ENCODE measurements at regions not wholly inside any gene's neighbourhood (a gene's known extent, or its start where the extent isn't known, plus 50 kb on each side); places are given as distances from the start of the nearest gene placed in this dataset.

- intact Hi-C loops (cut with micrococcal nuclease): no loop called here
- Mint-ChIP-seq H3K9me3 (no peaks in the 10 kb centered on the region), H3K27ac (no peak overlapping the region), H3K27me3 (ENCODE audit: insufficient read depth) (no peaks in the 10 kb centered on the region), H3K36me3 (ENCODE audit: low read depth) (no peaks in the 10 kb centered on the region), H3K4me1 (ENCODE audit: low read depth) (no peaks in the 10 kb centered on the region), H3K4me3 (no peak overlapping the region)
- no peak for DNase-seq (ENCODE audit: low spot score)
Observed at GRCh38 chr1:4974981-4975685, 320.7 kb downstream of the AJAP1 start.

GRCh38 chr1:4973341-4973740 lies 318.9 kb downstream of the AJAP1 start:
- H3K27ac Mint-ChIP-seq: no peak overlapping the region
- DNase-seq (ENCODE audit: low spot score): no peak
- no peaks in the 10 kb centered on the region for H3K9me3 Mint-ChIP-seq
- no peaks in the 10 kb centered on the region for H3K36me3 Mint-ChIP-seq (ENCODE audit: low read depth)
- H3K4me3 Mint-ChIP-seq: no peak overlapping the region
- H3K4me1 Mint-ChIP-seq (ENCODE audit: low read depth): no peaks in the 10 kb centered on the region
- intact Hi-C loops (cut with micrococcal nuclease): no loop called here
- H3K27me3 Mint-ChIP-seq (ENCODE audit: insufficient read depth): no peaks in the 10 kb centered on the region

GRCh38 chr1:4972761-4973320 lies 318.4 kb downstream of the AJAP1 start:
- Mint-ChIP-seq H3K4me1 (ENCODE audit: low read depth) (no peaks in the 10 kb centered on the region), H3K27me3 (ENCODE audit: insufficient read depth) (no peaks in the 10 kb centered on the region), H3K36me3 (ENCODE audit: low read depth) (no peaks in the 10 kb centered on the region), H3K4me3 (no peak overlapping the region), H3K27ac (no peak overlapping the region), H3K9me3 (no peaks in the 10 kb centered on the region)
- no peak for DNase-seq (ENCODE audit: low spot score)
- intact Hi-C loops (cut with micrococcal nuclease): no loop called here

- no peaks in the 10 kb centered on the region for H3K4me1 Mint-ChIP-seq (ENCODE audit: low read depth)
Observed at GRCh38 chr1:4971666-4972065, 317.3 kb downstream of the AJAP1 start.

GRCh38 chr1:4970532-4970931 lies 316.1 kb downstream of the AJAP1 start:
- no peaks in the 10 kb centered on the region for H3K36me3 Mint-ChIP-seq (ENCODE audit: low read depth)
- H3K4me3 Mint-ChIP-seq: no peak overlapping the region
- DNase-seq (ENCODE audit: low spot score): no peak
- H3K4me1 Mint-ChIP-seq (ENCODE audit: low read depth): no peaks in the 10 kb centered on the region
- H3K9me3 Mint-ChIP-seq: no peaks in the 10 kb centered on the region
- intact Hi-C loops (cut with micrococcal nuclease): no loop called here
- H3K27me3 Mint-ChIP-seq (ENCODE audit: insufficient read depth): no peaks in the 10 kb centered on the region
- no peak overlapping the region for H3K27ac Mint-ChIP-seq

More at GRCh38 chr1:4971666-4972065, 317.3 kb downstream of the AJAP1 start:
- Mint-ChIP-seq H3K9me3 (no peaks in the 10 kb centered on the region), H3K27me3 (ENCODE audit: insufficient read depth) (no peaks in the 10 kb centered on the region), H3K36me3 (ENCODE audit: low read depth) (no peaks in the 10 kb centered on the region), H3K27ac (no peak overlapping the region), H3K4me3 (no peak overlapping the region)
- intact Hi-C loops (cut with micrococcal nuclease): no loop called here
- DNase-seq (ENCODE audit: low spot score): no peak

- DNase-seq (ENCODE audit: low spot score): no peak
- no peaks in the 10 kb centered on the region for H3K9me3 Mint-ChIP-seq
- no peaks in the 10 kb centered on the region for H3K4me1 Mint-ChIP-seq (ENCODE audit: low read depth)
- no peaks in the 10 kb centered on the region for H3K36me3 Mint-ChIP-seq (ENCODE audit: low read depth)
- intact Hi-C loops (cut with micrococcal nuclease): no loop called here
- H3K27ac Mint-ChIP-seq: no peak overlapping the region
- no peaks in the 10 kb centered on the region for H3K27me3 Mint-ChIP-seq (ENCODE audit: insufficient read depth)
- no peak overlapping the region for H3K4me3 Mint-ChIP-seq
Observed at GRCh38 chr1:4969556-4970129, 315.2 kb downstream of the AJAP1 start.

DNA sequence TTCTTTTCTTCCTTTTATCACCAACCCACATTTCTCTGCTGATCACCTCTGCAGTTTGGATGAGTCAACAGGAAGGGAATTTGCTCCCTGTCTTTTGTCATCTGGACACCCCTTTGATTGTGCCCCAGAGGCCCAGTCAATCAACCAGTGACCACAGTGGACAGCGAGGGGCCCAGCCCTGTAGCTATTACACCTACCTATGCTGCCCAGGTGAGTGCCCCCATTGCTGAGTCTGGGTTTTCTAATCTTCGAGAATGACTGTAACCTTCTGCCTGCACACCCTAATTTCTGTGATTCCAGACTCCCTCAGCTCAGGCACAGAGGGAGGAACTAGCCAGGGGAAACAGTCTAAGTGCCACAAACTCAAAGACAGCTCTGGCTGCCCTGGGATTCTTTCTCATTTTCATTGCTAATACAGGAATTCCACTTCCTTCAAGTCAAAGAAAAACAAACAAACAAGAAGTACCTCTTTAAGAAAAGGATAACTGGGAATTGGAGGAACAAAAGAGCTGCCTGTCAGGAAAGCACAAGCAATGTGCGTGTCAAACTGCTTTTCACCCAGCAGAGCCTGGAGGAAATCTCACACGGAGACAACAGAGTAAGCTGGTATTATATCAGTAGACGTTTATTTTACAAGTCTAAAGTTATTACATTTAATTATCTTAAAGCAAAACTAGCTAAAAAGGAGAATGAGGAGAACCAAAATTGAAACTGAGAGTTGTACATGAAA lies 311.1 kb downstream of the AJAP1 start:
- Mint-ChIP-seq H3K27ac (no peak overlapping the region), H3K4me1 (ENCODE audit: low read depth) (no peaks in the 10 kb centered on the region)

GRCh38 chr1:4964634-4965345 lies 310.4 kb downstream of the AJAP1 start:
- intact Hi-C loops (cut with micrococcal nuclease): no loop called here
- DNase-seq (ENCODE audit: low spot score): no peak

More for the DNA sequence above, 311.1 kb downstream of the AJAP1 start:
- no peaks in the 10 kb centered on the region for H3K36me3 Mint-ChIP-seq (ENCODE audit: low read depth)
- intact Hi-C loops (cut with micrococcal nuclease): no loop called here
- H3K9me3 Mint-ChIP-seq: no peaks in the 10 kb centered on the region
- H3K4me3 Mint-ChIP-seq: no peak overlapping the region
- no peak for DNase-seq (ENCODE audit: low spot score)
- H3K27me3 Mint-ChIP-seq (ENCODE audit: insufficient read depth): no peaks in the 10 kb centered on the region

DNA sequence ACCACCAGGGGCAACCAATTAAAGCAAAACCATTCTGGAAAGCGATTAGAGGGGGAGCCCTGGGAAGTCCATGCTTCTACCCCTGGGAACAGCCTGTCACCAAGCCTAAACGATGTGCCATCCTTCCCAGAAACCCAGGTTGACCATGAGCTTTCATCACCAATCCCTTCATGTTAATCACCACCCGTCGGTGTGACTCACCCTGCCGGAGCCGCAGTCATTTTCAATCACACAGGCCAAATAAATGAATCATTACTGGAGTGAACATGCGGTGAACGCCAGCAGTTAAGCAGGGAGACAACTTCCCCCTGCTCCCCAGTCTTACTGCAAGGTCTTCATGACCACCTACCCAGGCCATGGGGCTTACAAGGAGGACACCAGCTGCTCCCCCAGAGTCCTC lies 308.8 kb downstream of the AJAP1 start:
- Mint-ChIP-seq H3K9me3 (no peaks in the 10 kb centered on the region), H3K36me3 (ENCODE audit: low read depth) (no peaks in the 10 kb centered on the region), H3K4me3 (no peak overlapping the region), H3K27me3 (ENCODE audit: insufficient read depth) (no peaks in the 10 kb centered on the region), H3K27ac (no peak overlapping the region), H3K4me1 (ENCODE audit: low read depth) (no peaks in the 10 kb centered on the region)
- intact Hi-C loops (cut with micrococcal nuclease): no loop called here
- DNase-seq (ENCODE audit: low spot score): no peak

More at GRCh38 chr1:4964634-4965345, 310.4 kb downstream of the AJAP1 start:
- no peak overlapping the region for H3K4me3 Mint-ChIP-seq
- no peaks in the 10 kb centered on the region for H3K9me3 Mint-ChIP-seq
- no peaks in the 10 kb centered on the region for H3K27me3 Mint-ChIP-seq (ENCODE audit: insufficient read depth)
- no peak overlapping the region for H3K27ac Mint-ChIP-seq
- no peaks in the 10 kb centered on the region for H3K36me3 Mint-ChIP-seq (ENCODE audit: low read depth)
- no peaks in the 10 kb centered on the region for H3K4me1 Mint-ChIP-seq (ENCODE audit: low read depth)

DNA sequence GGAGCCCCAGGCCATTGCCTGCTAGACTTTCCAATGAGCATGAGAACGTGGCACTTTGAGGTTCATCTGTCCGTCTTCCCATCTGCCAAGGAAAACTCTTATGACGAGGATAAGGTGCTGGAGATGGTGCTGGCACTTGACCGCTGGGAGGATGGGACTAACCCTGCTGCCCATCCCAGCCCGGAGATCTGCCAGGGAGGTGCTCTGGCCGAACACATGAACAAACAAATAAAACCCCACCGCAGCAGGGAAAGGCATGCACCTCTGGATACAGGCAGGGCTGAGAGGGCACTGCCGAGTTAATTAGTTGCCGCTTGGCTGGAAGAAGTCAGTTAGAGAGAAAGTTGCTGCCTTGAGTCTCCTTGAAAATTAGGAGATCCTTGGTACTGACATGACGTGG lies 308.4 kb downstream of the AJAP1 start:
- no peak overlapping the region for H3K27ac Mint-ChIP-seq
- H3K36me3 Mint-ChIP-seq (ENCODE audit: low read depth): no peaks in the 10 kb centered on the region
- intact Hi-C loops (cut with micrococcal nuclease): no loop called here
- H3K27me3 Mint-ChIP-seq (ENCODE audit: insufficient read depth): no peaks in the 10 kb centered on the region
- H3K9me3 Mint-ChIP-seq: no peaks in the 10 kb centered on the region
- no peak for DNase-seq (ENCODE audit: low spot score)
- H3K4me1 Mint-ChIP-seq (ENCODE audit: low read depth): no peaks in the 10 kb centered on the region
- H3K4me3 Mint-ChIP-seq: no peak overlapping the region

DNA sequence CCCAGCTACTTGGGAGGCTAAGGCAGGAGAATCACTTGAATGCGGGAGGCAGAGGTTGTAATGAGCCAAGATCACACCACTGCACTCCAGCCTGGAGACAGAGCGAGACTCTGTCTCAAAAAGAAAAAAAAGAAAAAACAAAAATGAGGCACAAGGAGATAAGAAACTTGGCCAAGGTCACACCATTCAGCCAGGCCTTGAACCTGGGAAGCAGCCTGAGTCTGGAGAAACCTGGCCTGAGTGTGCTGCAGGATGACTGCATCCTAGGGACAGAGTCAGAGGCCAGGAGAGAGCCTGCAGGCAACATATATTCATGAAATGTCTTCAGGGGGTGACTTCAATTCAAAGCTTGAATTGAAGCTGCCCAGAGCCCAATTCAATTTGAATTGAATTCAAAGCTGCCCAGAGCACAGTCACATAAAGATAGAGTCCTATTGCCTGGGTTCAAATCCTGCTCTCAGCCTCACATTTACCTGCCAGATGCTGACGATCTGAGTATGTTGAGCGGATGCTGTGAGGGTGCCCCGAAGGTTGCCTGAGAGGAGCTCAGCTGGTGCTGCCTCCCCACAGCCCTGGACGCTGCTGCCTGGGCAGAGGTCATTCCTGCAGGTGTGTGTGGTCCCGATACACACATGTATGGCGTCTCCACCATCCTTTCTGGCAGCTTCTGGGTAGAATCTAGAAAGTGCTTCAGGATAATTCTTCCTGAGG lies 307.7 kb downstream of the AJAP1 start:
- Mint-ChIP-seq H3K4me3 (no peak overlapping the region), H3K27ac (no peak overlapping the region), H3K9me3 (no peaks in the 10 kb centered on the region), H3K4me1 (ENCODE audit: low read depth) (no peaks in the 10 kb centered on the region), H3K36me3 (ENCODE audit: low read depth) (no peaks in the 10 kb centered on the region), H3K27me3 (ENCODE audit: insufficient read depth) (no peaks in the 10 kb centered on the region)
- no peak for DNase-seq (ENCODE audit: low spot score)
- intact Hi-C loops (cut with micrococcal nuclease): no loop called here

- H3K36me3 Mint-ChIP-seq (ENCODE audit: low read depth): no peaks in the 10 kb centered on the region
- DNase-seq (ENCODE audit: low spot score): no peak
- no peak overlapping the region for H3K27ac Mint-ChIP-seq
- no peaks in the 10 kb centered on the region for H3K27me3 Mint-ChIP-seq (ENCODE audit: insufficient read depth)
- H3K9me3 Mint-ChIP-seq: no peaks in the 10 kb centered on the region
- intact Hi-C loops (cut with micrococcal nuclease): no loop called here
- H3K4me3 Mint-ChIP-seq: no peak overlapping the region
- H3K4me1 Mint-ChIP-seq (ENCODE audit: low read depth): no peaks in the 10 kb centered on the region
Observed at GRCh38 chr1:4960782-4961475, 306.5 kb downstream of the AJAP1 start.
